ENCODE measurements at regions not wholly inside any gene's neighbourhood (a gene's known extent, or its start where the extent isn't known, plus 50 kb on each side); places are given as distances from the start of the nearest gene placed in this dataset.
"Not testable (repeated sequence)": the region's sequence is repeated elsewhere in the genome, so short reads cannot be mapped to it uniquely, and the experiment has no call there.

- H3K36me3 ChIP-seq; H3K27me3 ChIP-seq; H3K9me3 ChIP-seq; DNase-seq; H3K27ac ChIP-seq; H3K4me1 ChIP-seq; ATAC-seq (ENCODE audit: low FRiP score in 2 of 2); H3K4me3 ChIP-seq: not testable (repeated sequence)
- WGBS, 2 donors: 83 to 92% methylated on average over 1 of the region's 1 CpG
These were observed 50.6 kb upstream of the GRHL3 start for GRCh38 chr1:24268555-24268954.

GRCh38 chr1:24266998-24267397, 52.2 kb upstream of the GRHL3 start:
- ATAC-seq (ENCODE audit: low FRiP score in 2 of 2): no peak
- H3K4me3 ChIP-seq: no peak overlapping the region
- no peak for TF ChIP-seq POLR2AphosphoS5 (IDR thresholded peaks at IDR 0.05)
- TF ChIP-seq CTCF (IDR thresholded peaks at IDR 0.05): no peak
- no peak for TF ChIP-seq EP300 (IDR thresholded peaks at IDR 0.05)
- TF ChIP-seq POLR2A (IDR thresholded peaks at IDR 0.05): no peak
- DNase-seq: no peak
- no peaks in the 10 kb centered on the region for H3K36me3 ChIP-seq
- no peaks in the 10 kb centered on the region for H3K27me3 ChIP-seq
- H3K4me1 ChIP-seq: no peaks in the 10 kb centered on the region
- 61 to 79% methylated on average over 3 of the region's 3 CpGs for WGBS, 2 donors
- peaks cover 0 to 6% (median 0%) of the 10 kb centered on the region in 4 donors for H3K9me3 ChIP-seq
- no peak overlapping the region for H3K27ac ChIP-seq

GRCh38 chr1:24266398-24266941, 52.7 kb upstream of the GRHL3 start:
- WGBS, 2 donors: 62 to 73% methylated on average over 9 of the region's 9 CpGs

GRCh38 chr1:24263746-24264145, 55.4 kb upstream of the GRHL3 start:
- Histone ChIP-seq H3K27me3 (no peaks in the 10 kb centered on the region), H3K9me3 (no peaks in the 10 kb centered on the region), H3K4me1 (no peaks in the 10 kb centered on the region), H3K36me3 (no peaks in the 10 kb centered on the region), H3K4me3 (no peak overlapping the region), H3K27ac (no peak overlapping the region)
- WGBS, 2 donors: 88 to 92% methylated on average over 1 of the region's 1 CpG
- no peak for TF ChIP-seq EP300 (IDR thresholded peaks at IDR 0.05)
- ATAC-seq (ENCODE audit: low FRiP score in 2 of 2) (no peak), DNase-seq (no peak)

More at GRCh38 chr1:24266398-24266941, 52.7 kb upstream of the GRHL3 start:
- DNase-seq: no peak
- H3K9me3 ChIP-seq: peaks cover 0 to 2% (median 0%) of the 10 kb centered on the region in 4 donors
- H3K27ac ChIP-seq: no peak overlapping the region
- no peaks in the 10 kb centered on the region for H3K4me1 ChIP-seq
- H3K36me3 ChIP-seq: no peaks in the 10 kb centered on the region
- peak; percentile 14 to 40 for ATAC-seq (ENCODE audit: low FRiP score in 2 of 2)
- TF ChIP-seq CTCF (IDR thresholded peaks at IDR 0.05) (no peak), POLR2A (IDR thresholded peaks at IDR 0.05) (no peak), POLR2AphosphoS5 (IDR thresholded peaks at IDR 0.05) (no peak), EP300 (IDR thresholded peaks at IDR 0.05) (no peak)
- H3K4me3 ChIP-seq: no peak overlapping the region
- H3K27me3 ChIP-seq: no peaks in the 10 kb centered on the region

- 81 to 86% methylated on average over 4 of the region's 4 CpGs for WGBS, 2 donors
These were observed 55.9 kb upstream of the GRHL3 start for GRCh38 chr1:24263211-24263610.

More at GRCh38 chr1:24263211-24263610, 55.9 kb upstream of the GRHL3 start:
- Histone ChIP-seq H3K36me3 (no peaks in the 10 kb centered on the region), H3K4me1 (no peaks in the 10 kb centered on the region), H3K27me3 (no peaks in the 10 kb centered on the region), H3K4me3 (no peak overlapping the region), H3K27ac (no peak overlapping the region), H3K9me3 (no peaks in the 10 kb centered on the region)
- ATAC-seq (ENCODE audit: low FRiP score in 2 of 2) (no peak), DNase-seq (no peak)
- TF ChIP-seq CTCF (IDR thresholded peaks at IDR 0.05): no peak
- TF ChIP-seq EP300 (IDR thresholded peaks at IDR 0.05): no peak
- TF ChIP-seq POLR2AphosphoS5 (IDR thresholded peaks at IDR 0.05): no peak
- TF ChIP-seq POLR2A (IDR thresholded peaks at IDR 0.05): no peak

All from upper lobe of left lung (tissue), 6 donors.